Calu3 (cell line): ENCODE measurements at regions not wholly inside any gene's neighbourhood (a gene's known extent, or its start where the extent isn't known, plus 50 kb on each side); places are given as distances from the start of the nearest gene placed in this dataset.

ENCODE experiments used
- BruUV-seq: library from RNA; stranded (reverse); fragments of 400-500 nt; replicated peaks from 2 replicates; lab custom pipeline; 2021; lab: Mats Ljungman, UMichigan
- CTCF ChIA-PET: fragments of 300-600 bp; sonication (Branson Sonifier 250); formaldehyde crosslinking; loops from one replicate; lab custom pipeline; 2022; ENCODE audit warnings: antibody characterized with exemption; lab: Charles Lee
- DNase-seq: peaks from one replicate; pipeline ENCODE4 v3.0.0; 2022
- H3K27ac Mint-ChIP-seq: one replicate; pipeline ENCODE4 v1.8.0; 2022; ENCODE audit warnings: mixed read lengths; ENCODE audit not compliant: unreplicated experiment
- H3K27me3 Mint-ChIP-seq: one replicate; pipeline ENCODE4 v1.8.0; 2022; ENCODE audit warnings: mixed read lengths; ENCODE audit not compliant: unreplicated experiment
- H3K36me3 Mint-ChIP-seq: one replicate; pipeline ENCODE4 v1.8.0; 2022; ENCODE audit warnings: mild to moderate bottlenecking, moderate library complexity, mixed read lengths; ENCODE audit not compliant: insufficient read depth, unreplicated experiment
- H3K4me1 Mint-ChIP-seq: one replicate; pipeline ENCODE4 v1.8.0; 2022; ENCODE audit warnings: mild to moderate bottlenecking, low read depth, mixed read lengths; ENCODE audit not compliant: unreplicated experiment
- H3K4me3 Mint-ChIP-seq: one replicate; pipeline ENCODE4 v1.8.0; 2022; ENCODE audit warnings: mild to moderate bottlenecking, low read depth, moderate library complexity, mixed read lengths; ENCODE audit not compliant: unreplicated experiment
- H3K9me3 Mint-ChIP-seq: one replicate; pipeline ENCODE4 v1.8.0; 2022; ENCODE audit warnings: low read depth, mixed read lengths; ENCODE audit not compliant: unreplicated experiment
- CTCF ChIP-seq: fragments of 200-600 bp; IDR thresholded peaks from one replicate; pipeline ENCODE4 v1.8.0; 2022; ENCODE audit warnings: antibody characterized with exemption; ENCODE audit not compliant: unreplicated experiment
- intact Hi-C: fragments of 100-400 bp; cut with micrococcal nuclease; formaldehyde crosslinking; loops from one replicate; pipeline ENCODE4 v1.10.0; 2022; ENCODE audit not compliant: unreplicated experiment

DNA sequence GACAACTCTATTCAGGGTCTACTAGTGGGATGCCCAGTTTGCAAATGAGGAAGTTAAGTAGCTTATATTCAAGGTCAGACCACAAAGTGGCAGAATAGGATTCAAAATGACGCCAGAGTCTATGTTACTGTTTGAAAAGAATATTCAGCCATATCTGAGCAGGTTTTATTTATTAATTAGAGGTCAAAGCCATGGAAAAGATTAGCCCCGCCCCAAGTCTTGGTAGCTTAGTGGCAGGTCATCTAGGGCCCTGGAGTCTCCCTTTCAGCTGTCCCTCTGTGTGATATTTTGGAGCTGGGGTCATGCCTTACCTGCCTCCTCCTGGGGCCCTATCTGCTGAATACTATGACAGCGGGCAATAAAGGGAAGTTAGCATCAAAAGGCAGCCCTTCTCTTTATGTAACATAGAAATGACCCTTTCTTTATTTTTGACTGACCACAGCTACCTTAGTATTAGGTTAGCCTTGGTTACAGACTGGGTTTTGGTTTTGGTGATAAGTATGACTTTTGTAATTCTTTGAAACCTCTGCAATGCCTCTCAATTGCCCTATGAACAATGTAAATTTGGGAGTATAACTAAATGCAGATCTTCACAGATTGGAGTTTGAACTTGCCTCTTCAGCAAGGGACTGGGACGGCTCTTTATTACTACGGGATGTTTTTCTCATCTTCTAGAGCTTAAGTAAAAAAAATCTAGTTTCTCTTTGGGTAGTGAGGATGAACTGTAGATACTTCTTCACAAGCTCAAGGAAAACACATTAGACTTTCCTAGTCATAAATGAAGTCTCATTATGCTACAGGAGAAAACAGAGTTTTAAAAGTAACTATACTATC is 153.0 kb upstream of the ITGA4 start:
- intact Hi-C loops = no loop called here
- no TSS peak for BruUV-seq
- no peak for TF ChIP-seq CTCF
- Mint-ChIP-seq H3K4me3 (no peak overlapping the region), H3K4me1 (no peaks in the 10 kb centered on the region), H3K27ac (no peak overlapping the region), H3K9me3 (no peaks in the 10 kb centered on the region), H3K36me3 (no peaks in the 10 kb centered on the region), H3K27me3 (no peaks in the 10 kb centered on the region)
- no peak for DNase-seq
- CTCF ChIA-PET = no interaction called here

DNA sequence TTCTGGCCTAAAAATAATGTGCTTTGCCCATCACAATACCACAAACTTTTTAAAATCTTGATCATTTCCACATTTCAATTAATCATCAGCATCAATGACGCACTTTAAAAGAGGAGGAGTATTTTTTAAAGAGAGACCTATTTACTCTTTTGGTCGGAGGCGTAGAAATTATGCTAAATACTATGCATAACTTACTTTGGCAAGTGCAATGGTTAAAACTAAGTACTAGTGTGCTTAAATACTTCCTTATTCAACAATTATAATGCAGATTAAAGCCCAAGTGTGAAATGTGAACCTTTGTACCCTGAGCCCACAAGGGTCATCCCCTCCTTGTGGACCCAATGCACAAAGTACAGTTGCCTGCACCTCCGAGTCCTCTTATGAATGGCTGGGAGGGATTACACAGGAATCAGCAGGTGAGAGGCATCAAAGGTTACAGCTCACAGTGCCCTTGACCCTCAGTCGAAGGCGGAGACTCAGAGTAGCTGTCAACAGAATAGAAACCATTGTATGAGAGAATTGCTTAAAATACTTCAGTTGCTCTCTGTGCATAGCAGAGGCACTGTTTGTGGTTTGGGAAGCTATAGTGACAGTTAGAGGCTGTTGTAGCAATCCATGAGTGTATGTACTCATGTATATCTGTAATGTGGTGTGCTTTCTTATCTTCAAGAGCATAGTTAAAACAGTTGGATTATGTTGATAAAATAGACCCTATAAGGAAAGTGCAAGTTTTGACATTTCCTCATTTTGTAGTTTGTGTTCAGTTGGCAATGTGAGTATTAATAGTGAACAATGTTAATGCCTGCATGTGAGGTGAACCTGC is 151.7 kb upstream of the ITGA4 start:
- BruUV-seq = no TSS peak
- Mint-ChIP-seq H3K27me3 (no peaks in the 10 kb centered on the region), H3K27ac (no peak overlapping the region), H3K4me3 (no peak overlapping the region), H3K4me1 (no peaks in the 10 kb centered on the region), H3K36me3 (no peaks in the 10 kb centered on the region), H3K9me3 (no peaks in the 10 kb centered on the region)
- no peak for TF ChIP-seq CTCF
- intact Hi-C loops = no loop called here
- CTCF ChIA-PET = interaction anchor here (0.6 kb wide), 1 partner anchor 666 kb away, joined by 3 read pairs; no protein-coding TSS in a partner anchor
- no peak for DNase-seq

DNA sequence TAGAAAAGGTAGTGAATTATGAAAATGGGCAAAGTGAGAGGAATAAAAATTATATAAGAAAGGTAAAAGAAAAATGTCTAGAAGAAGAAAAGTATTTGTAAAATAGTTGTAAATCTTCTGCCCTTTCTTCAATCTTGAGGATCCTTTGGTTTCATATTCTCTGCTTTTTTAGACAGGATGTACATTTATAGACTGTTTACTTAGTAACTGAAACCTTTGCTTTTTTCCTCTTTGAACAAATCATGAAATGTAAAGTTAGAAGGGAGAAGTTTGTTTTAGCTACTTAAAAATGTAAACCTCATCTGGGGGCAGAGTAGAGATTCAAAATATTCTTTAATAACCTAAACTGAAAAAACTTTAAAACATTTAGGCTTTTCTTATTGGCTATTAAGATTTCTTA is 150.4 kb upstream of the ITGA4 start:
- no peaks in the 10 kb centered on the region for H3K27me3 Mint-ChIP-seq
- no peak overlapping the region for H3K27ac Mint-ChIP-seq
- H3K4me3 Mint-ChIP-seq = no peak overlapping the region
- BruUV-seq = no TSS peak
- intact Hi-C loops = no loop called here
- H3K9me3 Mint-ChIP-seq = no peaks in the 10 kb centered on the region
- H3K36me3 Mint-ChIP-seq = no peaks in the 10 kb centered on the region
- no peak for DNase-seq
- TF ChIP-seq CTCF = no peak
- CTCF ChIA-PET = no interaction called here
- no peaks in the 10 kb centered on the region for H3K4me1 Mint-ChIP-seq

- TF ChIP-seq CTCF = no peak
- H3K9me3 Mint-ChIP-seq = no peaks in the 10 kb centered on the region
- no peaks in the 10 kb centered on the region for H3K36me3 Mint-ChIP-seq
- H3K27me3 Mint-ChIP-seq = no peaks in the 10 kb centered on the region
- intact Hi-C loops = no loop called here
- H3K4me1 Mint-ChIP-seq = no peaks in the 10 kb centered on the region
- BruUV-seq = no TSS peak
- H3K27ac Mint-ChIP-seq = no peak overlapping the region
- DNase-seq = no peak
- CTCF ChIA-PET = no interaction called here
- no peak overlapping the region for H3K4me3 Mint-ChIP-seq
These were observed 149.8 kb upstream of the ITGA4 start for GRCh38 chr2:181307203-181307991.
